HAP-1 (cell line): ENCODE measurements at regions not wholly inside any gene's neighbourhood (a gene's known extent, or its start where the extent isn't known, plus 50 kb on each side); places are given as distances from the start of the nearest gene placed in this dataset.
"Not testable (repeated sequence)": the region's sequence is repeated elsewhere in the genome, so short reads cannot be mapped to it uniquely, and the experiment has no call there.

Source experiments
- DNase-seq, 2 experiments: peaks; one replicate each; pipeline ENCODE4 v3.0.0-alpha.2; 2016 to 2020; ENCODE audit warnings: low spot score in 2 of 2
- H3K27me3 ChIP-seq: fragments of 250-450 bp; sonication (Bioruptor Pico); 2 replicates; pipeline ENCODE4 v1.5.1; 2020; ENCODE audit warnings: low read depth, mild to moderate bottlenecking, moderate library complexity
- H3K36me3 ChIP-seq: fragments of 250-450 bp; sonication (Bioruptor Pico); replicated peaks from 2 replicates; pipeline ENCODE4 v1.5.1; 2020; ENCODE audit warnings: mild to moderate bottlenecking
- H3K4me1 ChIP-seq: fragments of 250-450 bp; sonication (Bioruptor Pico); 2 replicates; pipeline ENCODE4 v1.5.1; 2020; ENCODE audit warnings: mild to moderate bottlenecking
- H3K4me3 ChIP-seq: fragments of 250-450 bp; sonication (Bioruptor Pico); 2 replicates; pipeline ENCODE4 v1.5.1; 2020; ENCODE audit warnings: mild to moderate bottlenecking, moderate library complexity
- H3K9me3 ChIP-seq: fragments of 250-450 bp; sonication (Bioruptor Pico); 2 replicates; pipeline ENCODE4 v1.5.1; 2020; ENCODE audit warnings: mild to moderate bottlenecking, moderate library complexity
- in situ Hi-C: fragments of 300-500 bp; cut with MboI; formaldehyde crosslinking; loops from 3 replicates; pipeline ENCODE4 v1.14.3; 2020; ENCODE audit warnings: low sequenced_read_pairs, inconsistent platforms, mixed read lengths

GRCh38 chr2:52431352-52431760, 1336.2 kb upstream of the CHAC2 start:
- no peaks in the 10 kb centered on the region for H3K4me1 ChIP-seq
- H3K4me3 ChIP-seq, result no peak overlapping the region
- H3K27me3 ChIP-seq, result no peaks in the 10 kb centered on the region
- H3K9me3 ChIP-seq, result no peaks in the 10 kb centered on the region
- no peak for DNase-seq
- in situ Hi-C loops, result no loop called here
- no peaks in the 10 kb centered on the region for H3K36me3 ChIP-seq

GRCh38 chr2:52429740-52430139, 1337.9 kb upstream of the CHAC2 start:
- DNase-seq, result no peak
- in situ Hi-C loops, result no loop called here
- H3K36me3 ChIP-seq, result no peaks in the 10 kb centered on the region

GRCh38 chr2:52429171-52429570, 1338.4 kb upstream of the CHAC2 start:
- Histone ChIP-seq H3K9me3 (no peaks in the 10 kb centered on the region), H3K4me3 (no peak overlapping the region), H3K36me3 (no peaks in the 10 kb centered on the region), H3K4me1 (no peaks in the 10 kb centered on the region), H3K27me3 (no peaks in the 10 kb centered on the region)
- in situ Hi-C loops, result no loop called here
- DNase-seq, result no peak

More at GRCh38 chr2:52429740-52430139, 1337.9 kb upstream of the CHAC2 start:
- no peak overlapping the region for H3K4me3 ChIP-seq
- no peaks in the 10 kb centered on the region for H3K4me1 ChIP-seq
- H3K27me3 ChIP-seq, result no peaks in the 10 kb centered on the region
- no peaks in the 10 kb centered on the region for H3K9me3 ChIP-seq

- Histone ChIP-seq H3K4me1 (no peaks in the 10 kb centered on the region; the same call in 1 of the 2 replicates), H3K27me3 (no peaks in the 10 kb centered on the region), H3K36me3 (no peaks in the 10 kb centered on the region), H3K4me3 (no peak overlapping the region), H3K9me3 (no peaks in the 10 kb centered on the region)
- DNase-seq, result no peak
- in situ Hi-C loops, result no loop called here
Observed at GRCh38 chr2:52428224-52428623, 1339.4 kb upstream of the CHAC2 start.

- Histone ChIP-seq H3K27me3 (no peaks in the 10 kb centered on the region), H3K9me3 (no peaks in the 10 kb centered on the region; the same call in 1 of the 2 replicates), H3K4me1 (no peaks in the 10 kb centered on the region; the same call in 1 of the 2 replicates), H3K4me3 (no peak overlapping the region), H3K36me3 (no peaks in the 10 kb centered on the region)
- in situ Hi-C loops, result no loop called here
- no peak for DNase-seq
Observed at GRCh38 chr2:52423655-52424054, 1343.9 kb upstream of the CHAC2 start.

- DNase-seq, result no peak
- Histone ChIP-seq H3K4me3 (no peak overlapping the region), H3K9me3 (no peaks in the 10 kb centered on the region; the same call in 1 of the 2 replicates), H3K4me1 (no peaks in the 10 kb centered on the region; the same call in 1 of the 2 replicates), H3K36me3 (no peaks in the 10 kb centered on the region), H3K27me3 (no peaks in the 10 kb centered on the region)
- in situ Hi-C loops, result no loop called here
Observed at GRCh38 chr2:52423111-52423510, 1344.5 kb upstream of the CHAC2 start.

- peak in 1 of 2 experiments; percentile 47 for DNase-seq
- H3K27me3 ChIP-seq, result no peaks in the 10 kb centered on the region
- no peaks in the 10 kb centered on the region for H3K36me3 ChIP-seq
- no peak overlapping the region for H3K4me3 ChIP-seq
- H3K4me1 ChIP-seq, result no peaks in the 10 kb centered on the region
- H3K9me3 ChIP-seq, result no peaks in the 10 kb centered on the region; the same call in 1 of the 2 replicates
- in situ Hi-C loops, result no loop called here
Observed at GRCh38 chr2:52416340-52416739, 1351.3 kb upstream of the CHAC2 start.

GRCh38 chr2:52414561-52415295, 1352.9 kb upstream of the CHAC2 start:
- H3K36me3 ChIP-seq, result no peaks in the 10 kb centered on the region
- no peak overlapping the region for H3K4me3 ChIP-seq
- in situ Hi-C loops, result no loop called here
- H3K27me3 ChIP-seq, result no peaks in the 10 kb centered on the region
- H3K9me3 ChIP-seq, result no peaks in the 10 kb centered on the region
- H3K4me1 ChIP-seq, result no peaks in the 10 kb centered on the region
- no peak for DNase-seq

GRCh38 chr2:52409308-52410118, 1358.1 kb upstream of the CHAC2 start:
- H3K4me1 ChIP-seq, H3K27me3 ChIP-seq, H3K9me3 ChIP-seq, H3K36me3 ChIP-seq, H3K4me3 ChIP-seq, in situ Hi-C loops: not testable (repeated sequence)
- DNase-seq, result peak in 1 of 2 experiments; percentile 20

GRCh38 chr2:52405980-52406379, 1361.6 kb upstream of the CHAC2 start:
- Histone ChIP-seq H3K4me3 (no peak overlapping the region), H3K4me1 (peaks cover 3% of the 10 kb centered on the region; the same call in 1 of the 2 replicates), H3K9me3 (no peaks in the 10 kb centered on the region), H3K36me3 (no peaks in the 10 kb centered on the region), H3K27me3 (no peaks in the 10 kb centered on the region)
- DNase-seq, result no peak
- in situ Hi-C loops, result no loop called here

GRCh38 chr2:52404866-52405265, 1362.7 kb upstream of the CHAC2 start:
- no peak for DNase-seq
- Histone ChIP-seq H3K27me3 (no peaks in the 10 kb centered on the region), H3K4me1 (peaks cover 3% of the 10 kb centered on the region; the same call in 1 of the 2 replicates), H3K4me3 (no peak overlapping the region), H3K36me3 (no peaks in the 10 kb centered on the region), H3K9me3 (no peaks in the 10 kb centered on the region)
- in situ Hi-C loops, result no loop called here

- no peak for DNase-seq
- Histone ChIP-seq H3K9me3 (no peaks in the 10 kb centered on the region), H3K4me3 (no peak overlapping the region), H3K4me1 (peaks cover 3% of the 10 kb centered on the region; the same call in 1 of the 2 replicates), H3K36me3 (no peaks in the 10 kb centered on the region), H3K27me3 (no peaks in the 10 kb centered on the region)
- in situ Hi-C loops, result no loop called here
Observed at GRCh38 chr2:52404046-52404445, 1363.6 kb upstream of the CHAC2 start.

- H3K9me3 ChIP-seq, result no peaks in the 10 kb centered on the region
Observed at GRCh38 chr2:52402128-52402527, 1365.5 kb upstream of the CHAC2 start.

GRCh38 chr2:52396836-52397235, 1364.9 kb upstream of the NRXN1 start:
- no peak for DNase-seq

More at GRCh38 chr2:52402128-52402527, 1365.5 kb upstream of the CHAC2 start:
- in situ Hi-C loops, result no loop called here
- no peak for DNase-seq
- H3K4me1 ChIP-seq, result no peaks in the 10 kb centered on the region
- H3K36me3 ChIP-seq, result no peaks in the 10 kb centered on the region
- H3K27me3 ChIP-seq, result no peaks in the 10 kb centered on the region
- H3K4me3 ChIP-seq, result no peak overlapping the region

More at GRCh38 chr2:52396836-52397235, 1364.9 kb upstream of the NRXN1 start:
- in situ Hi-C loops, result no loop called here
- Histone ChIP-seq H3K27me3 (no peaks in the 10 kb centered on the region), H3K36me3 (no peaks in the 10 kb centered on the region), H3K9me3 (no peaks in the 10 kb centered on the region), H3K4me3 (no peak overlapping the region), H3K4me1 (no peaks in the 10 kb centered on the region)
